ENCODE measurements at regions not wholly inside any gene's neighbourhood (a gene's known extent, or its start where the extent isn't known, plus 50 kb on each side); places are given as distances from the start of the nearest gene placed in this dataset.

DNA sequence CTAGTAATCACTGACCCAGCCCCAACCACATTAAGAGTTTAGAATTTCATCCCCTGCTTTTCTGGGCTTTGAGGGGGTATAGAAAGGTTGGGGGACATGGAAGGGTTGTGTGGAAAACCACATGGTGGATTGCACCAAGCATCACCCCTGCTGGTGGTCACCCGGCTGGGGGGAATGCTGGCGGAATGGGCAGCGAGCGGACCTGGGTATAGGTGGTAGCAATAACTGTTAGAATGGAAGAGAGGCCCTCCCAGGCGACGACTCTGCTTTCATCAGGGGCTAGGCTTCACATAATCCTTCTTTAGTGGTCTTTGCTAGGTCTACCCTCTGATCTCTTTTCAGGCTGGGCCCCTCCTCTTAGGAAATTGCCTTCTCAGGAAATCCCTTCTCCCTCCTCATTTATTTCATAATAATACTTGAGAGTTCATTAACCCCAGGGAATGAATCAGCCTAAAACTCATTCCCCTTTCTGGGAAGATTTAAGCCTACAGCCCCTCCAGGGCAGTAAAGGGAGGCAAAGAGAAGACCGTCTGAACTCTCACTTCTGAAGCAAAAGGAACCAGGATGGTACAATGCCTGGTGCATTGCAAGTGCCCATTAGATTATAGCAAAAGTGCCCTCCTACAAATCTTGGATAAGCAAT is 90.7 kb upstream of the LEP start:
- Histone ChIP-seq H3K9ac (ENCODE audit: low read length) (no peak overlapping the region), H3K4me3 (ENCODE audit: low read depth, low read length, poor library complexity, severe bottlenecking) (no peak overlapping the region), H3K27me3 (ENCODE audit: insufficient read depth, low read length) (no peaks in the 10 kb centered on the region), H3K4me1 (ENCODE audit: insufficient read depth, low read length, severe bottlenecking) (no peaks in the 10 kb centered on the region), H3K9me2 (ENCODE audit: low read depth, low read length) (no peaks in the 10 kb centered on the region), H3K4me2 (ENCODE audit: low read length) (no peak overlapping the region), H3K27ac (ENCODE audit: low read depth, low read length, poor library complexity, severe bottlenecking) (no peak overlapping the region), H3K36me3 (ENCODE audit: insufficient read depth, low read length) (no peaks in the 10 kb centered on the region), H3F3A (ENCODE audit: insufficient read depth, low read length) (no peaks in the 10 kb centered on the region), H2AFZ (ENCODE audit: low read length) (no peak overlapping the region), H4K20me1 (ENCODE audit: insufficient read depth, low read length) (no peaks in the 10 kb centered on the region), H3K9me3 (ENCODE audit: low read length) (no peaks in the 10 kb centered on the region), H3K79me2 (ENCODE audit: insufficient read depth, low read length) (no peaks in the 10 kb centered on the region)
- TF ChIP-seq CTCF (IDR thresholded peaks at IDR 0.05; ENCODE audit: low read length) (no peak), EZH2 (IDR thresholded peaks at IDR 0.05; ENCODE audit: borderline replicate concordance, low read length) (no peak)

- Histone ChIP-seq H3K36me3 (ENCODE audit: insufficient read depth, low read length) (no peaks in the 10 kb centered on the region), H3K27ac (ENCODE audit: low read depth, low read length, poor library complexity, severe bottlenecking) (no peak overlapping the region), H3K4me1 (ENCODE audit: insufficient read depth, low read length, severe bottlenecking) (no peaks in the 10 kb centered on the region), H3K4me3 (ENCODE audit: low read depth, low read length, poor library complexity, severe bottlenecking) (no peak overlapping the region), H3K9ac (ENCODE audit: low read length) (no peak overlapping the region), H3K9me2 (ENCODE audit: low read depth, low read length) (no peaks in the 10 kb centered on the region), H4K20me1 (ENCODE audit: insufficient read depth, low read length) (no peaks in the 10 kb centered on the region), H2AFZ (ENCODE audit: low read length) (no peak overlapping the region), H3K4me2 (ENCODE audit: low read length) (no peak overlapping the region), H3K9me3 (ENCODE audit: low read length) (no peaks in the 10 kb centered on the region), H3K79me2 (ENCODE audit: insufficient read depth, low read length) (no peaks in the 10 kb centered on the region), H3F3A (ENCODE audit: insufficient read depth, low read length) (no peaks in the 10 kb centered on the region), H3K27me3 (ENCODE audit: insufficient read depth, low read length) (no peaks in the 10 kb centered on the region)
- no peak for TF ChIP-seq EZH2 (IDR thresholded peaks at IDR 0.05; ENCODE audit: borderline replicate concordance, low read length)
- no peak for TF ChIP-seq CTCF (IDR thresholded peaks at IDR 0.05; ENCODE audit: low read length)
Observed at GRCh38 chr7:128151635-128152034, 89.4 kb upstream of the LEP start.

DNA sequence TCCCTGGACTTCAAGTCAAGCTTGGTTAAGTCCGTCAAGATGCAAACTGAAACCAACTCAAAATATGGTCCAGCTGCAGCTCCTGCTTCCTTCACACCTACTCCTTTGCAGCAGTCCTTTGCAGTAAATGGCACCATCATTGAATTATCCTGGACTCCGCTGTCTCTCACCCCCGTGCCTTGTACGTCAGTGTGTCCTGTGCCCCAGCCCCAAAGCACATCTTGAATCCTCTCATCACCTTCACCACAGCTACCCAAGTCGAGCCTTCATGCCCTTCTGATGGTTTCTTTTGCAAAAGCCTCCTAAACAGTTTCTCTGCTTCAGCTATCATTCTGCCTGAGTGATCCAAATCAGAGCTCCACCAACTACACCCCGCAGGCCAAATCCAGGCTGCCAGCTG is 88.4 kb upstream of the LEP start:
- Histone ChIP-seq H3K9ac (ENCODE audit: low read length) (no peak overlapping the region), H3F3A (ENCODE audit: insufficient read depth, low read length) (no peaks in the 10 kb centered on the region), H3K27me3 (ENCODE audit: insufficient read depth, low read length) (0 out of 2 replicates have a peak, but pooled peaks cover 5% of the 10 kb centered on the region), H3K79me2 (ENCODE audit: insufficient read depth, low read length) (no peaks in the 10 kb centered on the region), H3K27ac (ENCODE audit: low read depth, low read length, poor library complexity, severe bottlenecking) (no peak overlapping the region), H4K20me1 (ENCODE audit: insufficient read depth, low read length) (no peaks in the 10 kb centered on the region), H3K9me3 (ENCODE audit: low read length) (no peaks in the 10 kb centered on the region), H3K4me2 (ENCODE audit: low read length) (no peak overlapping the region), H3K4me3 (ENCODE audit: low read depth, low read length, poor library complexity, severe bottlenecking) (no peak overlapping the region), H3K9me2 (ENCODE audit: low read depth, low read length) (no peaks in the 10 kb centered on the region), H2AFZ (ENCODE audit: low read length) (no peak overlapping the region), H3K36me3 (ENCODE audit: insufficient read depth, low read length) (no peaks in the 10 kb centered on the region), H3K4me1 (ENCODE audit: insufficient read depth, low read length, severe bottlenecking) (no peaks in the 10 kb centered on the region)
- no peak for TF ChIP-seq CTCF (IDR thresholded peaks at IDR 0.05; ENCODE audit: low read length)
- no peak for TF ChIP-seq EZH2 (IDR thresholded peaks at IDR 0.05; ENCODE audit: borderline replicate concordance, low read length)

All from OCI-LY1 (cell line).